RPMI8226 (cell line): ENCODE measurements at regions not wholly inside any gene's neighbourhood (a gene's known extent, or its start where the extent isn't known, plus 50 kb on each side); places are given as distances from the start of the nearest gene placed in this dataset.

Experiments
- DNase-seq: peaks from one replicate; pipeline ENCODE4 v3.0.0-alpha.2; 2015

DNA sequence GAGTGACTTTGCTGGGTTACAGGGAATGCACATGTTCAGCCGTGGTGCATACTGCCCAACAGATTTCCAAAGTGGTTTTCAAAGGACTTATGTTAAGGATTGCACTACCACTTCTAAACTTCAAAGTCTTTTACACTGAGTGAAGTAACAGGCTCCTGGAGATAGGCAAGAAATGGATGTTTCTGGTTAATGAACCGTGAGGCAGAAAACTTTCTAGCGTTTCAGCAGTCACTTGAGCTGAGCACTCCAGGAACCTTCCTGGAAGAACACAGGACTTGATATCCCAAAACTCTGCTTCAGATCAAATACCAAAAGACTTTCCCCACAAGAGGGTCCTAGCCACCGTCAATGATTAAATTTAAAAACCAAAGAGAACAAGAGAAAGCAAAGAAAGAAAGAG is 74.3 kb upstream of the ATP1A1 start:
- no peak for DNase-seq

DNA sequence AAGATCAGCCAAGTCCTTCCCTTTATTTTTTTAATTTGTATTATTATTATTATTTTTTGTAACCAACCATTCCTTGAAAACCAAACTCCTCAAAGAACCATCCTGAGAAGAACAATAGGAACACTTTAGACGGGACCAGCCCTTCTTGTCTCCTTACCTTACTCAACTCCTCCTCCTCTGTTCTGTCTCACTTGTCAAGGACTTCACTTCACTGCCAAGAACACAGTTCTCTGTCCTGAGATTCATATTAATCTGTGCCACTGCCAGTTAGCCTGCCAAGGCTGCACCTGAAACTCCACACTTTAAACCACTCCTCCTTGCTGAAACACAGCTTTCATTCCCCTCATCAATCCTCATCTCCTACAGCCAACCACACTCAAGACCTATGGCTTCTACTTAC is 73.8 kb upstream of the ATP1A1 start:
- DNase-seq = peak; percentile 35

DNA sequence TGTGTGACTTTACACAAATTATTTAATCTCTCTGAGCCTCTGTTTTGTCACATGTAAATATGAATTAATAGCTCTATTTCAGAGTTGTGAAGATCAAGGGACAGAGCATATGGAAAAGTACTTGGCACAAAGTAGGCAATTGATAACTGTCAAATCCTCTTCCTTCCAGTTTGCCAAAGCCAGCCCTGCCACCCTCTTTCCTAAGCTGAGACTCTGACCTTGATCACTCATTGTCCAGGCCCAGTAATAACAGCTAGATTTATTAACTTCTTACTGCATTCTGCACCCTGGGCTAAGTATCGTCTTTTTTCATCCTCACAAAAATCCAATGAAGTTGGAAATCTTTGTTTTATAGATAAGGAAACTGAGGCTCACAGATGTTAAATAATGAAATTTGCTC is 70.8 kb upstream of the ATP1A1 start:
- DNase-seq = no peak

DNA sequence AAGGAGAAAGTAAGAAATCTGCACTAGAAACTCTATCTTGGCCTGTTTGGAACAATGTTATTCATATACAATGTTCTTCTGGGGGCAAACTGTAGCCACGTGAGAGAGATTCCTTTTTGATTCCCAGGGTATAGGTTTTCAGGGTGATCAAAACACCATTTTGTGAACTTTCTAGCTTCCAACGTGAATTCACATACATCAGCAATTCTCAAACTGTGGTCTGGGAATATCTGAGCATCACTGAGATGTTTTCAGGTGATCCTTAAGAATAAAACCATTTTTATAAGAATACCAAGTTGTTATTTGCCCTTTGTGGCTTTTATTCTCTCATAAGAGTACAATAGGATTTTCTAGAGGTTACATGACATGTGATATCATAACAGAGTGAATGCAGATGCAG is 66.9 kb upstream of the ATP1A1 start:
- no peak for DNase-seq

DNA sequence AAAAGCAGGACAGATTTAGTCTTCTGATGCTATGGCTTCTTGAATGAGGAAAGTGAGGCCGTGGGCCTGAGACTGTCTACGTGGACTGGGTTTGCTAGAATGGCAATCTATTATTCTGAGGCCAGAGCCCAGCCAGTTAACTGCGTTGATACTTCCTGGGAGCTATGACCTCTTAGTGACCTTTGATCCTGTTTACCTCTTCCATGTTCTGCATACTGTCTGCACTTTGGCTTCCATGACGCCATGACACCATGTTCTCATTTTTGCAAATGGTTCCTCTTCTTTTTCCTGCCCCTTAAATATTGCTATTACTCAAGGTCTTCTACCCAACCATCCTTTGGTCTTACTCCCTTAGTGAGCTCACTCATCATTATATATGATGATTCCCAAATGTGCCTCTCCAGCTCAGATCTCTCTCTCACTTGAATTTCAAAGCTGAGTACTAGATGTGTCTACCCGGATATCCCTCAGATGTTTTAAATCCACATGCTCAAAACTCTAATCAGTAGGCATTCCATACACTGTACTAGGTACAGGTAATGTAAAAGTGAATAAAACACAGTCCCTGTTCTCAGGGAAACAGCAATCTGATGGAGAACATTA is 66.1 kb upstream of the ATP1A1 start:
- DNase-seq = no peak

DNA sequence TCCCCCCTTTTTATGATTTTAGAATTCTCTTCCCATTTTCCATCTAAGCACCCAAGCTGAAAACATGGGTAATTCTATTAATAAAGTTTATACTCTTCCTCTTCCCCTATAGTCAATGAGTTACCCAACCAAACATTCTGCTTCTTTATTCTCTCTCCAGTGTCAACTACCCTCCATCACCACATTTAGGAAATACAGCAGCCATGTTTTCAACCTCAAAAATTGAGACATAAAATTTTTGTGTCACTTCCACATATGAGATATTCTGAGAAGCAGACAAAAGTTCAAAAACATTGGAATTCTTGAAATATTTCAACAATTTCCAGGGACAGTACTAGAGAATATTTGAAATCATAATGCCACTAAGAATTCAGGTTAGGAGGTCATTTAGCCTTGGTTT is 64.8 kb upstream of the ATP1A1 start:
- DNase-seq = no peak

DNA sequence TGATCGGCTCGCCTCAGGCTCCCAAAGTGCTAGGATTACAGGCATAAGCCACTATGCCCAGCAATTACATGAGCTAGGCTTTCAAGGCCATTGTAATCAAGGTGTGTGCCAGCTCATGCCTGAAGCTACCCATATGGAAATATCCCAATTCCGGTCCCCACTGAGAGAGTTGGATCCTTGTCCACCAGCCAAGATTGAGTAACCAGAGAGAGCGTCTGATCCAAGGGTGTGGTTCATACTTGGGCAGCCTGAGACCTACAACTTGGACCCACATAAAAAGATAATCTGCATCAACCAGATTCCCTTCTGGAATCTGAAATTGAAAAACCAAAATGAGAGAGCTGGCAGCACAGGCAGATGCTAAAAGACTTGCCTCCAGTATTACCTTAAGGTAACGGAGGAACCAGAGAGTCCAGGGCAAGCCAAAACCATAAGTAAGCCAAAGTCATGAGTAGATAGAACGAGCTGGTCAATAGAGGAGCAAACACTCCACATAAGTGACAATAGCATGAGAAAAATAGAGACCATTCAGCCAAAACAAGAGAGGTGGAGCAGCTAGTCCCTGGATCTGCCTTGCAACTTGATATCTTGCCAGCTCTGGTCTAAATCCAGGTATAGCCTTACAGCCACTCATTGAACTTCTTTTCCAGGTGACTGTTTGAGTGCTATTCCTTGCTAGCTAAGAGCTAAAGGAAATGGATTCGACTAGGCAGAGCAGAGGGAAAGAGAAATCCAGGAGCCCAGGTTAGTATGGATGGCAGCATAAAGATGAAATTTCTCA is 63.8 kb upstream of the ATP1A1 start:
- DNase-seq = no peak

DNA sequence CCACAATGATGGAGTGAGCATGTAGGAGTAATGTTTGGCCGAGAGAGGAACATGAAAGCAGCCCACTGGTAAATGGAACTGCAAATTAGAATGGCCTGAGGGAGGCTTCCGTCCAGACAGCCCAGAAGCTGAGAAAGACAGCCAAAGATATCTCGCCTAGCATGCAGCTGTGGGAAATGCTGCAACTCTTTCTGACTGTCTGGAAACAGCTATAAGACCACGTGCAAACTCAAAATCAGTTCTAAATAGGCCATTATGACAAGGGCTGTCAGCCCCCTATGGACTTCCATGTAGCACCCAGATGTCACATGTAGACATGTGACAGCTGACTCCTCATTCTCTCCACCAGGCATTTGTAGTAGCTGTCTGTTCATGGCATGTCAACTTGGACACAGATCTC is 62.9 kb upstream of the ATP1A1 start:
- DNase-seq = no peak

DNA sequence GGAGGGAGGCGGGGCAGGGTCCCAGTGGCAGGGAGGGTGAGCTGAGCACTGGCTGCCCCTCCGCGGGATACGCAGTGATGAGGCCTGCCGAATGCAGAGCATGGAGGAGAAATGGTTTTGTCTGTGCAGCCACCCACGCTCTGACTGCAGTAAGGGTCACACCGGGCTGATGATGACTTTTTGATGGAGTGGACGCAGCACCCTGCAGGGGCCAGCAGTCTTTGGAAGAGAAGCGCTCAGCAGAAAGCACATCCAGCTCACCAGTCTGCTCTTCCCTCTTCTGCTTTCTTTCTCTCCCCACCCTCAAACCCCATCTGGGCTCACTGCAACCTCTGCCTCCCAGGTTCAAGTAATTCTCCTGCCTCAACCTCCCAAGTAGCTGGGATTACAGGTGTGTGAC is 61.9 kb upstream of the ATP1A1 start:
- no peak for DNase-seq

DNA sequence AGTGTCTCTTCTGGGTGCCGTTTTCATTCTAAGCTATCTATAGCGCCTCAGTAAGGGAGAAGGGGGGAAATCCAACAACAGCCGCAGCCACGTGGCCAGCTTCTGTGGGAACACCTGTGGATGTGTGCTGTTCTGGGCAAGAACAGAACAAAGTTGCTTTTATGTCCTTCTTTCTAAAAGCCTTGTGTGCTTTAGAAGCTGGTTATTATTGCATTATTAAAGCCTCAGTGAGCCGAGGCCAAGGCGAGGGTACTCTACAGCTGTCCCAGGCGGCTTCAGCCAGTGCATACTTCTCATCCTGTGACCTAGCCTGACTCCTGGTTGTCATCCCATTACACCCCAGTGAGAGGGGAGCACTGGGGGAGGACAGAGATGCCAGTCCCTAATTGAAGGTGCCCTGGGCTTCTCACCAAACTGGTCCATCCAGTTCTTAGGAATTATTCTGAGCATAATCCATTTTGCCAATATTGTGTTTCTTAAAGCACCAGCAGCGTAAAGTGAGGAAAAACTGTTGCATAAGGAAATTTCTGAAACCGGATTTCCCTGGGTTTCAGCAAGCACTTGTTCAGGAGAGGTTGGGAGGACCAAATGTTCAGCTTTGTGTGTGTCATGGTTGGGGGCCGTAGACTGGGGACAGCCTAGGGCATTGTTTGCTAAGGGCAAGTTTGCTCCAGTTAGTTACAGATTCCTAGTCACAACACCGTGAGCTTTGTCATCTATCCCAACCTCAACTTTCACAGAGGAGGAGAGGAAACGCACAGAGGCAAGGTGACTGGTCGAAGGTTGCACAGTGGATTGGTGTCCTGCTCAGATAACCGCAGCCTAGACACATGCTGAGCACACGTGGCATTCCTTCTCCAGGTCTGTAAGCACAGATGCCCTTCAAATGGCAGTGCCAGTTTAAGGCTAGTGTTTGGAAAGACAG is 61.0 kb upstream of the ATP1A1 start:
- DNase-seq = no peak

DNA sequence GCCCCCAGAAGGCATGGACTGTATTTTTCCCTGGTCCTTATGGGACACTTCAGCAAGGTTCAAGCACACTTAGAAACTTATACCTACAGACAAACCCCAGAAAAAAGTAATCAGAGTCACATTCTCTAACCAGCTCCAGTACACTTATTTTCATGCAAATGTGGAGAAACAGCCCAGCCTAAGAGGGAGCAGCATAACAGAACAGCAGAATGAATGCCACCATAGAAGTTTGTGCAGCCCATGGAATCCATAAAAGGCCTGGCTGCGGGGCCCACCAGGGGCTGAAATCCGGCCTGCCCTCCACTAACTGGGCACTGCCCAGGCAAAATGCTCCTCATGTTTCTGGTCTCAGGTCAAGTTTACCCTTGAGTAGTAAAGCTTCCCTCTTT is 60.4 kb upstream of the ATP1A1 start:
- no peak for DNase-seq

DNA sequence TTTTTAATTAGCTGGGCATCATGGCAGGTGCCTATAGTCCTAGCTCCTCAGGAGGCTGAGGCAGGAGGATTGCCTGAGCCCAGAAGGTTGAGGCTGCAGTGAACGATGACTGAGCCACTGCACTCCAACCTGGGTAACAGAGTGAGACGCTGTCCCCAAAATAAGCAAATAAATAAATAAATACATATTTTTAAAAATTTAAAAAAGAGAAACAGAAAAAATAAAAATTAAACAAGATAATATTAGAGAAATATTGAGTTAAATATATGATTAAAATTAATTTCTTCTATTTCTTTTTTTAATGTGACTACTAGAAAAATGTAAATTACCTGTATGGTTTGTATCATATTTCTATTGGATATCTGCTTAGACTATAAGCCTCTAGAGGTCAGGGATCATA is 59.3 kb upstream of the ATP1A1 start:
- DNase-seq = no peak

DNA sequence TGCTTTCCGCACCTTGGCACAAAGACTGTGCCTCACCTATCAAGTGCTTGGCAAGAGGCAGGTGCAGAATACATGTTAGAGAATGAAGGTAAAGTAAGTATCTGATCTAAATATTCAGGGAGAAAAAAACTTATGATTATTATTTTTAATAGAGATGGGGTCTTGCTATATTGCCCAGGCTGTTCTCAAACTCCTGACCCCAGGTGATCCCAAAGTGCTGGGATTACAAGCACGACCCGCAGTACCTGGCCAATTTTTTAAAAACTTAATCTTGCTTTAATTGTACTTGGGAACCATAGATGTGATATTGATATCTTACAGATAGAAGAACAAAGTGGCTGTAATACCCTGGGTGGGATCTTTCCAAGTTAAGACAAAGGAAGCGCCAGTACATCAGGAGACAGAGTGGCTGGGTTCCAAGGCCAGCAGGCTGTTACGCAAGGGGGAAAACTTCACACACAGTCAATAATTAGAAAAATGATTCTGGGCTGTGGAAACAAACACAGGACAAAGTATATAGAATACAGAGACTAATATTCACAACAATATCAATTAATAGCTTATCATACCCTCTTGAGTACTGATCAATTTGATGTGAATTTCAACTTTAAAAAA is 58.6 kb upstream of the ATP1A1 start:
- no peak for DNase-seq

DNA sequence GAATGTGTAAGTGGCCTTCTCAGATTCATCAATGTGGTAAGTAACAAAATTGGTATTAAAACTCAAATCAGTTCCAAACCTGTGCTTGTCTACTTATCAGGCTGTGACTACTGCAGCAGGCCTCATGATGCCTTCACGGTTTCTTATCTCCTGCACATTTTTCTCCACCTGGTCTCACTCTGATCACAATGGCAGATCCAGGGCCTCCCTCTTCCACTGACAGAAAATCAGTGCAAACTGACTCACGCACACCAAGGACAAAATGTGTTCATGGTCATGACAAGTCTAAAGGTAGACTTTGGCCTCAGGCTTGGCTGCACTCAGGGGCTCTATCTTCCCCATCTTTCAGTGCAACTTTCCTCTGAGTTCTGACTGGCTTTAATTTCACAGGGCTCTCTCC is 56.7 kb upstream of the ATP1A1 start:
- no peak for DNase-seq

DNA sequence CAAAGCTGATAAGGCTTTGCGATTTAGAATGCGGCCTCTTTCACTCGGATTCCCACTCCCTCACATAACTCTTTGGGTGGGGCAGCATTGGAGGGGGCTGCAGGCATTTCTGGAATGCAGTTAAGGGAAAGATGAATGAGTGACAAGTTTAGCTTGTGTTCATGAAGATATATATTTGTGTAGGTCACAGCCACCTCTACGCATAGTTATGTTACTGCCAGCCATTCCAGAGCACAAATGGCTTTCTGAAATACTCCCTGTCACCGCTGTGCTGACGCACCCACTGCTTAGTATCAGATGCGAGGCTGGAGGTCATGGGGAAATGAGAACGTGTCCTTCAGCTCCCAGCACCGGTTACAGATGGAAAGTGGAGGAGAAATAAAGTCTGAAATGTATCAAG is 54.1 kb upstream of the ATP1A1 start:
- no peak for DNase-seq

DNA sequence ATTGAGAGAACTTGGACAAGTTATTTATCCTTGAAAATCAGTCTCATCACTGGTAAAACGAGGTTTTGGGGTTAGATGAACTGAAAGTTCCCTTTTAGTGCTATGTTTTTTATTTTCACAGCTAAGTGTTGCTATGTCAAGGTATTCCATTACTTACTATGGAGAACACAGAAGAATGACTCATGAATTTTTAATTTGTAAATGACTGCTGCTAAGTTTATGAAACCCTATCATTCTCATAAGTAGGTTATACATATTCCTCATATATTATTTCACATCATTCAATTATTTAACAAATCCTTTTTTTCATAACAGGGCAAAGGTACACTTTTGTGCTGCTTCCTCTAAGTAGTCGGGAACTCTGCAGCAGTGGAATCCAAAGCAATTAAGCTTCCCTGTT is 52.2 kb upstream of the ATP1A1 start:
- no peak for DNase-seq

DNA sequence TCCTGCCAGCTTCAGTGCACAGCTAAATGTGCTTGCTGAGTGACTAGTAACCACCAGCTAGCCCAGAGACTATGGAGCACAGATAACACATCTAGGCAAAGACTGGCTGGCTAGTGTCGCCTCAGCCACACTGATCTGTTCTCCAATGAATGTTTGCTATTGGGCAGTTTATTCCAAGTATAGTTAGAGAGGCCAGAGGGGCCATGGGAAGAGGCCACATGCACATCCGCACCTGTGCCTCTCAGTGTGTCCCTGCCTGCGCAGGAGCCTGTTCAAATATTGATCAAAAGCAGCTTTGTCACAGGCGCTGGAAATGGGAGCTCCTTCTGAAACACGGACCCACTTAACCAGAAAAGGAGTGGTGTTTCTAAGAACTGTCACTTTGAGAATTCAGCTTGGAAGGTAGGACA is 51.3 kb upstream of the ATP1A1 start:
- no peak for DNase-seq

DNA sequence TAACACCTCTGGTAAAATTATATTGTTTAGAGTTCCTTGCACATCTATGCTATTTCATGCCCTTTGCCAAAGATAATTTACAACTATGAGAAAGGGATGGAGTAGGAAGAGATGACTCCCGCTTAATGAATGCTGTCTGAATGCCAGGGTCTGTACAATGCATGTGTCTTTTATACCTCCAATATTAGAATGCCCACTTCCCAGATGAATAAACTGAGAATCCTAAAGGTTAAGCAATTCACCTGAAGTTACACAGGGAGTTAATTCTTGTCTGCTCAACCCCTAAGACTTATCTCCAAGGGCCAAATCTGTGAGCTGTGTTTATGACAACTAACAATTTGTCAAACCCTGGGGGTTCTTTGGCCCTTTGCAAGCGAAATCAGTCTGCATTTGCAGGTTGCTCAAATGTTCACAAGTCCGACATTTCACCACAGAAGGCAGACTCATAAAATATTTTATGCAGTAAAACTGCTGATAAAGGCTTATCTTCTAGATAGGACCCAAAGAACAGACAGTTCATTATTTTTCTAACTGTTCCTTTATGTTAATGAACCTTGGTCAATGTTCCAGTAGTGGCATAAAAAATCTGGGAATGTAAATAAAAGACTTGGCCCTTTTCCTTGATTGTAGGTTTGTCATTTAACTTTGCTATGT is 50.2 kb upstream of the ATP1A1 start:
- no peak for DNase-seq
